ENCODE measurements at regions not wholly inside any gene's neighbourhood (a gene's known extent, or its start where the extent isn't known, plus 50 kb on each side); places are given as distances from the start of the nearest gene placed in this dataset.
"Not testable (repeated sequence)": the region's sequence is repeated elsewhere in the genome, so short reads cannot be mapped to it uniquely, and the experiment has no call there.

- intact Hi-C loops (cut with DNase I) = no loop called here
Observed at GRCh38 chr2:138243372-138243771, 258.2 kb upstream of the SPOPL start.

GRCh38 chr2:138244501-138244925 is 257.1 kb upstream of the SPOPL start:
- DNase-seq (ENCODE audit: low spot score) = no peak
- intact Hi-C loops (cut with DNase I) = no loop called here

More at GRCh38 chr2:138243372-138243771, 258.2 kb upstream of the SPOPL start:
- no peak for DNase-seq (ENCODE audit: low spot score)

- no peak for DNase-seq (ENCODE audit: low spot score)
- intact Hi-C loops (cut with DNase I) = no loop called here
Observed at GRCh38 chr2:138245310-138245709, 256.3 kb upstream of the SPOPL start.

DNA sequence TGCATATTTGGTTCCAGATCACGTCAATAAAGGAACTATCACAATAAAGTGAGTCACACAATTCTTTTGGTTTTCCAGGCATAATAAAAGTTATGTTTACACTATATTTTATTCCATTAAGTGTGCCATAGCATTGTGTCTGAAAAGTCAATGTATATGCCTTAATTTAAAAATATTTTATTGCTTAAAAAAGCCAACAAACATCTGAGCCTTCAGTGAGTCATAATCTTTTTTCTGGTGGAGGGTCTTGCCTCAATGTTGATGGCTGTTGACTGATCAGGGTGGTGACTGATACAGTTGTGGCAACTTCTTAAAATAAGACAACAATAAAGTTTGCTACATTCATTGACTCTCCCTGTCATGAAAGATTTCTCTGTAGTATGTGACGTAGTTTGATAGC is 254.3 kb upstream of the SPOPL start:
- intact Hi-C loops (cut with DNase I) = no loop called here
- no peak for DNase-seq (ENCODE audit: low spot score)

DNA sequence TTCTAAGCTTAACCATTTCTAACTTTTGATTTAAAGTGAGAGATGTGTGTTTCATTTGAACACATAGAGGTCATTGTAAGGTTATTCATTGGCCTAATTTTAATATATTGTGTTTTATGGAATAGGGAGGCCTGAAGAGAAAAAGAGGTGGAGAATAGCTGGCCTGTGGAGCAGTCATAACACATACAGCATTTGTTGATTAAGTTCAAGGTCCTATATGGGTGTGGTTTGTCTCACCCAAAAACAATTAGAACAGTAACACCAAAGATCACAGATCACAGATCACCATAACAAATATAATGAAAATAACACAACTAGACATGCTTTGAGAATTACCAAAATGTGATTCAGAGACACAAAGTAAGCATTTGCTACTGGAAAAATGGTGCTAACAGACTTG is 252.4 kb upstream of the SPOPL start:
- intact Hi-C loops (cut with DNase I) = no loop called here
- no peak for DNase-seq (ENCODE audit: low spot score)

- intact Hi-C loops (cut with DNase I); DNase-seq (ENCODE audit: low spot score): not testable (repeated sequence)
Observed at GRCh38 chr2:138250843-138251320, 250.7 kb upstream of the SPOPL start.

- intact Hi-C loops (cut with DNase I) = no loop called here
- no peak for DNase-seq (ENCODE audit: low spot score)
Observed at GRCh38 chr2:138252587-138252986, 249.0 kb upstream of the SPOPL start.

DNA sequence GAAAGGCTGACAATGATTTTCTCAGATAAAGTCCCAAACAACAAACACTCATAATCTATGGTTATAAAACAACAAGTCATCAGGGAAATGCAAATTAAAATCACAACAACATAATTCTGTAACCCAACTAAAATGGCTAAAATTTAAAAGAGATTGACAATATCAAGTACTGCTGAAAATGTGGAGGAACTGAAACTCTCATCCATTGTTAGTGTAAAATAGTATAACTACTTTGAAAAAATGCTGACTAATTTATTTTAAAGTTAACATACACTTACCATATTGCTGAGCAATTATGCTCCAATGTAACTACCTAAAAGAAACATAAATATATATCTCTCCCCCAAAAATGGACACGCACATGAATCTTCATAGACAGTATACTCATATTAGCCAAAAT is 245.9 kb upstream of the SPOPL start:
- intact Hi-C loops (cut with DNase I) = no loop called here
- DNase-seq (ENCODE audit: low spot score) = no peak

- DNase-seq (ENCODE audit: low spot score) = no peak
- intact Hi-C loops (cut with DNase I) = no loop called here
Observed at GRCh38 chr2:138267161-138267901, 234.2 kb upstream of the SPOPL start.

DNA sequence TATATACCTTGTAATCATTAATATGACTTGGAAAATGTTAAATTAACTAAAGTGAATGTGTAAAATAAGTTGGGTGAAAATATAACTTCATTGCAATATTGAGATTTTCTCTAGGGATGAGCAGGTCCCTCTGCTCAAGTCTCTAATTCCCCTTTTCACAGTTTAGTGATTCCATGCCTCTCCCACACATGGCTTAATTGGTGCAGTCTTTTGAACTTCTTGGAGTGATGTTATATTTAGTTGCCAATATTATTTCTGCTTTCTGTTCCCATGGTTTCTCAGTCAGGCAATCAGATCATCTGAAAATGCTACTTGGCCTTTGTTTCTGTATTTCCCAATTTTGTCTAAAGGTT is 233.7 kb upstream of the SPOPL start:
- intact Hi-C loops (cut with DNase I) = no loop called here
- DNase-seq (ENCODE audit: low spot score) = no peak

DNA sequence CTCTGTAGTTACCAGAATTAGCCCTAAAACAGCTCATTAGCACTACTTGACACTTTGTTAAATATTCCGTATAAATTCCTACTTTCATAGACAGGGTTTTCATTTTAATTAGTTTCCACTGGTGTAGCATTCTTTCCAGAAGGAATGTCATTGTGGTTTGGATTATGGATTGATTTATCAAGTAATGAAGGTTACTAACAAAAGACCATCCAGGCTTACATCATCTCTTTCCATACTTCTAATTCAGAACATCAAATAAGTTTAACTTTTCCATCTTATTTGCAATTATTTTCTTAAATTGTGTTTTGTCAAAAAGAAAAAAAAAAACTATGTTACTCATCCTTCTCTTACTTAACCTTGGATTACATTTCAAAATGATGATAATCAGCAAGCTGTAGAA is 231.8 kb upstream of the SPOPL start:
- intact Hi-C loops (cut with DNase I) = no loop called here
- no peak for DNase-seq (ENCODE audit: low spot score)

GRCh38 chr2:138271467-138271866 is 230.1 kb upstream of the SPOPL start:
- DNase-seq (ENCODE audit: low spot score) = no peak
- intact Hi-C loops (cut with DNase I) = no loop called here

DNA sequence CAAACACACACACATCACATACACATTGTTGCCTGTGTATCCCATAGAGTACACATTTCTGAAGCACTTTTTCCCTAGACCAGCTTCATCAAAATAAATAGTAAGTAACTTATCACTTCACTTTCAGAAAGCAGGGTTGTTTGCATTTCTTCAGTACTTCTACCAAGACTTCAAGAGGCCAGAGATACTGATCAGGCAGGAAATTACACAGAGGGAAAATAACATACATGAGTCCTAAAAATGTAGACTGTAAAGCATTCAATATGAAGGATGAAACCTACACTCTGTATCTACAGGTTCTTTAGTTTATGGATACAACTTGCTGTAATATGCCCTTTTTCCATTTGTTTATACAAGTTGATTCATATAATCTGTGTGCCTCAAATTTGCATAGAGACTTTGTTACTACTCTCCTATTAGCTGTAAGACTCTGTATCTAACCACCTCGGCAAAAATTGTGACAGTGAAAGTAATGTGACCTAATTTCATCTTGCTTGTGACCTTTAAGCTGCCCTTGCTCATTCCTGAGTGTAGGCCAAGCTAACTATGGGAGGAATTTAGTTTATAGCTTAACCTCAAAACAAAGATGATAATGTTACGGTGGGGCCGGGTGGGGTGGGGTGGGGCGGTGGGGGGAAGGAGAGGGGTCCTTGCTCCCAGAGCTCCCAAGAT is 228.9 kb upstream of the SPOPL start:
- DNase-seq (ENCODE audit: low spot score) = no peak
- intact Hi-C loops (cut with DNase I) = no loop called here

DNA sequence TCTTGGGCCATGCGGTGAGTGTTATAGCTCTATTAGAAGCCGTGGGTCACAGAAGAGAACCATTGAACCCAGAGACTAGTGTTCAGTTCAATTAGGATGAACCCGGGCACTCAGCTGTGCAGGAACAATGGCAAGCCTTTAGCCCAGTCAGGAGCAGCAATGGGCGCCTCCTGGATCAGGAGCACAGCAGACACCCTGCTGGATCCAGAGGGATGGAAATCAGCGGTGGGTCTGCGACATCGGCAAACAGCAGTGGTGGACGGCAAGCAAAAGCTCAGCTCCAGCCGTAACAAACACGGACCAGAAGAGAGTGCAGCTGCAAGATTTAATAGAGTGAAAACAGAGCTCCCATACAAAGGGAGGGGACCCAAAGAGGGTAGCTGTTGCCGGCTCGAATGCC is 228.3 kb upstream of the SPOPL start:
- intact Hi-C loops (cut with DNase I) = not testable (repeated sequence)
- DNase-seq (ENCODE audit: low spot score) = peak; percentile 62

DNA sequence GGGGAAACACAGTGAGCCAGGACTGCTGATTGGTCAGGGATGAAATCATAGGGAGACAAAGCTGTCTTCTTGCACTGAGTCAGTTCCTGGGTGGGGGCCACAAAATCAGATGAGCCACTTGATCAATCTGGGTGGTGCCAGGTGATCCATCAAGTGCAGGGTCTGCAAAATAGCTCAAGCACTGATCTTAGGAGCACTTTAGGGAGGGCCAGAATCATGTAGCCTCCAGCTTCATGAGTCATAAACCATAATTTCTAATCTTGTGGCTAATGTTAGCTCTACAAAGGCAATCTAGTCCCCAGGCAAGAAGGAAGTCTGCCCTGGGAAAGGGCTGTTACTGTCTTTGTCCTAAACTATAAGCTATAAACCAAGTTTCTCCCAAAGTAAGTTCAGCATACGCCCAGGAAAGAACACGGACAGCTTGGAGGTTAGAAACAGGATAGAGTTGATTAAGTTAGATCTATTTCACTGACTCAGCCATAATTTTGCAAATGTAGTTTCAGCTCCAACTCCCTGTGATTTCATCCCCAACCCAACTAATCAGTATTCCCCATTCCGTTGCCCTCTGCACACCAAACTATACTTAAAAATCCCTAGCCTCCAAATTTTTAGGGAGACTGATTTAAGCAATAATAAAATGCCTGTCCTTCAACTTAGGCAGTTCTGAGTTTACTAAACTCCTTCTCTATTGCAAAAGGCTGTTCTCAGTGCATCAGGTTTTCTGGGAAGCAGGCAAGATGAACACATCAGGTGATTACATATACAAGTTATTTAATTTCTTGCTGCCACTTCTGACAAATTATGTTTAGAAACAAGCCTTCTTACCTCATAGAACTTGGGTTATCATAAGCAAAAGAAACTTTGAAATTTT is 226.9 kb upstream of the SPOPL start:
- intact Hi-C loops (cut with DNase I) = loop anchor here in 1 of 2 donors (5.0 kb wide), 1 partner anchor 1792 kb away; no protein-coding TSS in a partner anchor
- no peak for DNase-seq (ENCODE audit: low spot score)

GRCh38 chr2:138275292-138275690 is 226.3 kb upstream of the SPOPL start:
- intact Hi-C loops (cut with DNase I) = loop anchor here in 1 of 2 donors (5.0 kb wide), 1 partner anchor 1793 kb away; no protein-coding TSS in a partner anchor
- DNase-seq (ENCODE audit: low spot score) = no peak

DNA sequence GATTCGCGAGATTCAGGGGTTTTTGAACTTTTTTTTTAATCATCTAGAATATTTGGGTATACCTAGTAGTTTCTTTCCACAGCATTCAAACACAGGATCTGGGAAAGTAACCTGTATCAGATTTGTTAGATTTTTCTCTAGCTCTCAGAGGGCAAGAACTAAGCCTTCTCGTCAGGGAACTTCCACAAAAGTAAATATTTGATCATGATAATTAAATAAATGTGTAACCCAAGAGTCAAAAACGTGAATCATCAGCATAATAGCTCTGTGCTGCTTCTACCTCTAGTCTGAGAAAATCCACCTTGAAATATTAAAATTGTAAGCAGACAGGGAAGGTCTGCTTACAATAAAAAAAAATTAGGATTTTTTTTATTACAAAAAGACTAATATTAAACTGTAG is 225.7 kb upstream of the SPOPL start:
- intact Hi-C loops (cut with DNase I) = loop anchor here in 1 of 2 donors (5.0 kb wide), 1 partner anchor 1794 kb away; no protein-coding TSS in a partner anchor
- DNase-seq (ENCODE audit: low spot score) = no peak

- intact Hi-C loops (cut with DNase I) = loop anchor here in 1 of 2 donors (5.0 kb wide), 1 partner anchor 1794 kb away; no protein-coding TSS in a partner anchor
- no peak for DNase-seq (ENCODE audit: low spot score)
Observed at GRCh38 chr2:138276339-138276738, 225.2 kb upstream of the SPOPL start.

GRCh38 chr2:138277062-138277461 is 224.5 kb upstream of the SPOPL start:
- no peak for DNase-seq (ENCODE audit: low spot score)
- intact Hi-C loops (cut with DNase I) = loop anchor here in 1 of 2 donors (5.0 kb wide), 1 partner anchor 1795 kb away; no protein-coding TSS in a partner anchor

- no peak for DNase-seq (ENCODE audit: low spot score)
- intact Hi-C loops (cut with DNase I) = loop anchor here in 1 of 2 donors (5.0 kb wide), 1 partner anchor 1798 kb away; no protein-coding TSS in a partner anchor
Observed at GRCh38 chr2:138279871-138280270, 221.7 kb upstream of the SPOPL start.
